ENCODE measurements at regions not wholly inside any gene's neighbourhood (a gene's known extent, or its start where the extent isn't known, plus 50 kb on each side); places are given as distances from the start of the nearest gene placed in this dataset.

DNA sequence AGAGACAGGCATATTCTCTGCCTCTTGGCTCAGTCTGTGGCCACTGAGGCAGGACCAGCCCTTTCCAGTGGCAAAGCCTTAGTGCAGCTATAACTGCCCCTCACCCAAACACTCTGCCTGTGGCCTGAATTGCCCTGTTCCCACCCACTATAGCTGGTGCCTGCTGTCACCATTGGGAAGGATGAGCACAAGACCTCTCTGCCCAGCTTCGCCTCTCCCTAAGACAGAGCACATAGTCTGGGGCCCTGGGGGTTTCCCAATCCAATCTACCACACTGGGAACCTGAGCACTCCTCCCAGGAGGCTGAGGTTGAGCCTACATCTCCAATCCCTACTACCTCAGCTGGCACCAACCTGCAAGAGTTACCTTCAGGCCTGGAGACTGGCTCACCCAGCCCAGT lies 670.4 kb downstream of the JRKL start:
- Mint-ChIP-seq H3K27ac (no peak overlapping the region; a peak in 1 of 7 replicates), H3K27me3 (ENCODE audit: low read depth) (no peaks in the 10 kb centered on the region), H3K36me3 (ENCODE audit: insufficient read depth in 1 of 3, low read depth in 3 of 3) (no peaks in the 10 kb centered on the region), H3K4me3 (no peak overlapping the region), H3K4me1 (no peaks in the 10 kb centered on the region), H3K9me3 (no peaks in the 10 kb centered on the region)
- no CpG with 5 or more reads among the region's 1 CpG for WGBS (ENCODE audit: extremely low coverage, insufficient read length, low lambda C conversion rate)
- Histone ChIP-seq H3K23me2 (ENCODE audit: insufficient read length, low read depth, low read length, poor library complexity, severe bottlenecking) (no peaks in the 10 kb centered on the region), H2AFZ (ENCODE audit: low read length) (no peak overlapping the region), H3K23ac (ENCODE audit: insufficient read length, low read depth, low read length) (no peak overlapping the region), H4K8ac (replicated peaks; ENCODE audit: insufficient read length, low read depth, low read length) (no peak overlapping the region), H3K9me3 (ENCODE audit: control insufficient read depth, low read depth, low read length) (no peaks in the 10 kb centered on the region), H3K79me2 (ENCODE audit: insufficient read depth, low read length) (no peaks in the 10 kb centered on the region), H3K4ac (ENCODE audit: low read depth, low read length) (no peak overlapping the region), H3T11ph (ENCODE audit: low read length) (no peak overlapping the region), H3K4me1 (ENCODE audit: insufficient read depth, low read length) (no peaks in the 10 kb centered on the region), H2BK15ac (ENCODE audit: low read depth, low read length) (no peak overlapping the region), H3K56ac (ENCODE audit: insufficient read length, low read depth, low read length) (no peak overlapping the region), H3K4me2 (ENCODE audit: insufficient read depth, insufficient read length, low read length) (no peak overlapping the region), H3K27me3 (ENCODE audit: insufficient read depth, low read length) (no peaks in the 10 kb centered on the region), H4K5ac (ENCODE audit: insufficient read length, low read depth, low read length) (no peak overlapping the region), H2BK12ac (ENCODE audit: insufficient read length, low read depth, low read length) (no peak overlapping the region), H4K20me1 (ENCODE audit: control insufficient read depth, insufficient read depth, insufficient read length) (no peaks in the 10 kb centered on the region), H2BK20ac (ENCODE audit: low read depth, low read length, poor library complexity, severe bottlenecking) (no peak overlapping the region), H3K18ac (ENCODE audit: insufficient read length, low read depth, low read length) (no peak overlapping the region), H2AK5ac (ENCODE audit: insufficient read length, low read length) (no peak overlapping the region), H3K14ac (ENCODE audit: insufficient read depth, low read length) (no peak overlapping the region; the same call in 1 of the 2 replicates), H4K91ac (ENCODE audit: insufficient read length, low read depth, low read length) (no peak overlapping the region), H2BK5ac (ENCODE audit: insufficient read length, low read length) (no peak overlapping the region), H2BK120ac (ENCODE audit: low read depth, low read length, poor library complexity, severe bottlenecking) (no peak overlapping the region), H3K27ac (ENCODE audit: insufficient read length, low read depth, low read length) (no peak overlapping the region), H3K9ac (ENCODE audit: extremely low read depth, insufficient read length, low read length) (no peak overlapping the region), H3K79me1 (ENCODE audit: insufficient read depth, low read depth, low read length, poor library complexity, severe bottlenecking) (no peaks in the 10 kb centered on the region)
- TF ChIP-seq, protein P1, sequence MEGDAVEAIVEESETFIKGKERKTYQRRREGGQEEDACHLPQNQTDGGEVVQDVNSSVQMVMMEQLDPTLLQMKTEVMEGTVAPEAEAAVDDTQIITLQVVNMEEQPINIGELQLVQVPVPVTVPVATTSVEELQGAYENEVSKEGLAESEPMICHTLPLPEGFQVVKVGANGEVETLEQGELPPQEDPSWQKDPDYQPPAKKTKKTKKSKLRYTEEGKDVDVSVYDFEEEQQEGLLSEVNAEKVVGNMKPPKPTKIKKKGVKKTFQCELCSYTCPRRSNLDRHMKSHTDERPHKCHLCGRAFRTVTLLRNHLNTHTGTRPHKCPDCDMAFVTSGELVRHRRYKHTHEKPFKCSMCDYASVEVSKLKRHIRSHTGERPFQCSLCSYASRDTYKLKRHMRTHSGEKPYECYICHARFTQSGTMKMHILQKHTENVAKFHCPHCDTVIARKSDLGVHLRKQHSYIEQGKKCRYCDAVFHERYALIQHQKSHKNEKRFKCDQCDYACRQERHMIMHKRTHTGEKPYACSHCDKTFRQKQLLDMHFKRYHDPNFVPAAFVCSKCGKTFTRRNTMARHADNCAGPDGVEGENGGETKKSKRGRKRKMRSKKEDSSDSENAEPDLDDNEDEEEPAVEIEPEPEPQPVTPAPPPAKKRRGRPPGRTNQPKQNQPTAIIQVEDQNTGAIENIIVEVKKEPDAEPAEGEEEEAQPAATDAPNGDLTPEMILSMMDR (conservative IDR thresholded peaks at IDR 0.05) = no peak
- no peak for DNase-seq
